ENCODE measurements at regions not wholly inside any gene's neighbourhood (a gene's known extent, or its start where the extent isn't known, plus 50 kb on each side); places are given as distances from the start of the nearest gene placed in this dataset.

DNA sequence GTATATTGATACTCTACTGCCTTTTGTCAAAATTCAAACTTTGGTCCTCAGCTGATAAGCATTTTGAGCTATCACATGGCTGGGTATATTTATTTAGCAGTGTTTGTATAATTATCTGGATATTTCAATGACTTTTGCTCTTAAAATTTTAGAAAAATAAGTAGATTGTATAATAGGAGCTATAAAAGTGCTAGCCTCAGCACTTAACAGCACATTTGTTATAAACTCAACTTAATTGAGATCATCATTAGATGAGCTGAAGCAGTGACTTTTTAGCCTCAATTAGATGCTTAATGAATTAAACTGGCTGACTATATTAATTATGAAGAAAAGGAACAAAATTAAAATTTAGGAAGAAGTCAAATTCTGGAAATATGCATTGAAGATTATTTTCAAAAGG lies 429.9 kb downstream of the DYNC2H1 start:
- Histone ChIP-seq H3K27me3 (ENCODE audit: control insufficient read depth, insufficient read depth, low read length) (no peaks in the 10 kb centered on the region), H3K36me3 (ENCODE audit: control insufficient read depth, insufficient read depth, low read length) (no peaks in the 10 kb centered on the region), H3K4me3 (ENCODE audit: low read depth, low read length) (no peak overlapping the region)
- TF ChIP-seq, protein P1, sequence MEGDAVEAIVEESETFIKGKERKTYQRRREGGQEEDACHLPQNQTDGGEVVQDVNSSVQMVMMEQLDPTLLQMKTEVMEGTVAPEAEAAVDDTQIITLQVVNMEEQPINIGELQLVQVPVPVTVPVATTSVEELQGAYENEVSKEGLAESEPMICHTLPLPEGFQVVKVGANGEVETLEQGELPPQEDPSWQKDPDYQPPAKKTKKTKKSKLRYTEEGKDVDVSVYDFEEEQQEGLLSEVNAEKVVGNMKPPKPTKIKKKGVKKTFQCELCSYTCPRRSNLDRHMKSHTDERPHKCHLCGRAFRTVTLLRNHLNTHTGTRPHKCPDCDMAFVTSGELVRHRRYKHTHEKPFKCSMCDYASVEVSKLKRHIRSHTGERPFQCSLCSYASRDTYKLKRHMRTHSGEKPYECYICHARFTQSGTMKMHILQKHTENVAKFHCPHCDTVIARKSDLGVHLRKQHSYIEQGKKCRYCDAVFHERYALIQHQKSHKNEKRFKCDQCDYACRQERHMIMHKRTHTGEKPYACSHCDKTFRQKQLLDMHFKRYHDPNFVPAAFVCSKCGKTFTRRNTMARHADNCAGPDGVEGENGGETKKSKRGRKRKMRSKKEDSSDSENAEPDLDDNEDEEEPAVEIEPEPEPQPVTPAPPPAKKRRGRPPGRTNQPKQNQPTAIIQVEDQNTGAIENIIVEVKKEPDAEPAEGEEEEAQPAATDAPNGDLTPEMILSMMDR (IDR thresholded peaks at IDR 0.05; ENCODE audit: insufficient read depth, low read length, poor library complexity, severe bottlenecking) = no peak
- DNase-seq (ENCODE audit: low read depth) = no peak

DNA sequence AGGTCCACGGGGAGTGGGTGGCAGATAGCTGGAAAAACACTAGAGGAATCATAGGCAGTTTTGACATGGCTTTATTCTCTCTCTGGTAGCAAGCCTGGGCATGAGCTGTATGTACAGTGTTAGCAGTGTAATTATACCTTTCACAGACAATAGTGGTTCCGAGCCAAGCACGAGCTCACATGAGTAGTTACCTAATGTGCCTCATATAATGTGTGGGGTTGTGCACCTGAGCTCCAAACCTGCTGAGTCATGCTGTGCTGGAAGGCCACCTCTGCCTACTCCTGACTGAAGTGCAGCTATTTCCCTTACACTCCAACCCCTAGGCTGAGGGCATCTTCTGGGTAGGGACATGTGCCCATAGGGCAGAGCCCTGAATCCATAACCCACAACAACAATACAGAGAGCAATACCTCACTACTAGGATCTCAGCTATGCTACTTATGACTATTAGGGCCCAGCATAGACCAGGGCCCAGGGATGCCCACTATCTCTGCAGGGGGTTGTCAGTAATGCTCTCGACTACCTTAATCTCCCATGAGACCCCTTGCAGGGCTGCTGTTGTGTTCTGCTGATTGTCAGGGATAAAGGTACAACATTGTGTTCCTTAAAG lies 432.1 kb downstream of the DYNC2H1 start:
- Histone ChIP-seq H3K36me3 (ENCODE audit: control insufficient read depth, insufficient read depth, low read length) (no peaks in the 10 kb centered on the region), H3K4me3 (ENCODE audit: low read depth, low read length) (no peak overlapping the region), H3K27me3 (ENCODE audit: control insufficient read depth, insufficient read depth, low read length) (no peaks in the 10 kb centered on the region)
- TF ChIP-seq, protein P1 (IDR thresholded peaks at IDR 0.05; ENCODE audit: insufficient read depth, low read length, poor library complexity, severe bottlenecking) = no peak
- DNase-seq (ENCODE audit: low read depth) = no peak

DNA sequence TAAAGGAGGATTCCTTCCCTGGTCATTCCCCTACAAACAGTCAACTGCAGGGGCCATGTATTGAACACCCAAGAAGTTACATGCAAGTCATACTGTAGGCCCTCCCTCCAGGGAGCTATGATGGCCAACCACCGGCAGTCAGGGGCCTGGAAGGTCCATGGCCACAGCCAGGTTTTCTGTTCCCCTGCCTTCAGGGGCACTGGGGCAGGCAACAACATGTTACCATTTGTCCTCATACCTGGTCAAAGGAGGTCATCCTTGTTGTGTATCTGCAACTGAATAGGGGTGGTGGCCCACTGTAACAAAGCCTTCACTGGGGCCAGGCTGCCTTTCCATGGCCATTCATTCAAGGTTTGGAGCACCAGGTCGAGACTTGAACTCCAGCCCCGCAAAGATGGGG lies 433.6 kb downstream of the DYNC2H1 start:
- Histone ChIP-seq H3K27me3 (ENCODE audit: control insufficient read depth, insufficient read depth, low read length) (no peaks in the 10 kb centered on the region), H3K36me3 (ENCODE audit: control insufficient read depth, insufficient read depth, low read length) (no peaks in the 10 kb centered on the region), H3K4me3 (ENCODE audit: low read depth, low read length) (no peak overlapping the region)
- TF ChIP-seq, protein P1 (IDR thresholded peaks at IDR 0.05; ENCODE audit: insufficient read depth, low read length, poor library complexity, severe bottlenecking) = no peak
- no peak for DNase-seq (ENCODE audit: low read depth)

DNA sequence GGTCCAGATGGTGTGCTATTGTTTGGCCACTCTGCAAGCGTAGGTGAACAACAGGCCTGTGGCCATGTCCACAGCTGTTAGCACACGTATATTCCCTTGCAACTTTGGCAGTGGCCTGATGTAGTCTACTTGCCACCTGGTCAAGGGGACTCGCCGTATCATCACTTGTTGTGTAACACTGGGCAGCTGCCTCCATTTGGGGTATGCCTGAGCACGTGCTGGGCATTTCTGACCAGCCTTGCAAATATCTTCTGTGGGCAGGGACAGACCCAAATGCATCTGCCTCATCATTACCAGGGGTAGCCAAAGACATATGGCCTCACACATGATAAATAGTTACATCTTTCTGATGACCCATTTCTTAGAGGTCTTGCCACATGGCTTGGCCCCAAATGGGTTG lies 434.2 kb downstream of the DYNC2H1 start:
- H3K36me3 ChIP-seq (ENCODE audit: control insufficient read depth, insufficient read depth, low read length) = no peaks in the 10 kb centered on the region
- no peak for DNase-seq (ENCODE audit: low read depth)

DNA sequence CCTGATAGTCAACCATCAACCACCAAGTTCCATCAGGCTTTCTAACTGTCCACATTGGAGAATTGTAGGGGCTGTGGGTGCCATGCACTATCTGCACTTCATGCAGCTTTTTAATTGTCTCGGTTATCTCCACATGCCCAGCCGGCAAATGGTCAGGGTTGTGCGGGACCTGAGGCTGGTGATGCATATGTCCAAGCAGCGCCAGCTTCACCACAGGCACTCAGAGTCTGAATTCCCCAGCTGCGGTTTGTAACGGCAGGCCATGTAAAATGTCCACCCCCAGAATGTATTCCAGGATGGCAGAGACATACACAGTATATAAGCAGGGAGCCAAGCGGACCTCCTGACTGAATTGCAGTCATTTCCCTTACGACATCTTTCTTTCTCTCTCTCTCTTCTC lies 435.6 kb downstream of the DYNC2H1 start:
- TF ChIP-seq, protein P1 (IDR thresholded peaks at IDR 0.05; ENCODE audit: insufficient read depth, low read length, poor library complexity, severe bottlenecking) = no peak
- Histone ChIP-seq H3K27me3 (ENCODE audit: control insufficient read depth, insufficient read depth, low read length) (no peaks in the 10 kb centered on the region), H3K4me3 (ENCODE audit: low read depth, low read length) (no peak overlapping the region), H3K36me3 (ENCODE audit: control insufficient read depth, insufficient read depth, low read length) (no peaks in the 10 kb centered on the region)
- DNase-seq (ENCODE audit: low read depth) = no peak

More for the DNA sequence above, 434.2 kb downstream of the DYNC2H1 start:
- no peak overlapping the region for H3K4me3 ChIP-seq (ENCODE audit: low read depth, low read length)
- TF ChIP-seq, protein P1 (IDR thresholded peaks at IDR 0.05; ENCODE audit: insufficient read depth, low read length, poor library complexity, severe bottlenecking) = no peak
- H3K27me3 ChIP-seq (ENCODE audit: control insufficient read depth, insufficient read depth, low read length) = no peaks in the 10 kb centered on the region

DNA sequence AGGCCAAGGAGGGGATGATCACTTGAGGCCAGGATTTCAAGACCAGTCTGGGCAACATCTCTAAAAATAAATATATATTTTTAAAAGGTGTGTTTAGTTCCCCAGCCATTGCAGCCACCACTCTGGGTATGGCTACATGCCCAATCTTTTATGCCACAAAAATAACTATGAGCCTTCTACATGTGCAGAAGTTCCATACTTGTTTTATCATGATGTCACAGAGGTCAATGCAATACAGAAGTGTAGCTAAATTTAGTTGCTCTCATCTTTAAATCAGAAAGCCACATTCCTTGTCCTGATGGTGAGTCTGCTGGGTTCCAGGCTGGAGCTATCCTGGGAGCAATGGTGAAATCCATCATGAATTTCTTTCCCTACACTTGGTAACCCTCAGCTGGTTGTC lies 436.3 kb downstream of the DYNC2H1 start:
- DNase-seq (ENCODE audit: low read depth) = no peak
- Histone ChIP-seq H3K4me3 (ENCODE audit: low read depth, low read length) (no peak overlapping the region), H3K36me3 (ENCODE audit: control insufficient read depth, insufficient read depth, low read length) (no peaks in the 10 kb centered on the region), H3K27me3 (ENCODE audit: control insufficient read depth, insufficient read depth, low read length) (no peaks in the 10 kb centered on the region)
- TF ChIP-seq, protein P1 (IDR thresholded peaks at IDR 0.05; ENCODE audit: insufficient read depth, low read length, poor library complexity, severe bottlenecking) = no peak
